ENCODE measurements at regions not wholly inside any gene's neighbourhood (a gene's known extent, or its start where the extent isn't known, plus 50 kb on each side); places are given as distances from the start of the nearest gene placed in this dataset.

DNA sequence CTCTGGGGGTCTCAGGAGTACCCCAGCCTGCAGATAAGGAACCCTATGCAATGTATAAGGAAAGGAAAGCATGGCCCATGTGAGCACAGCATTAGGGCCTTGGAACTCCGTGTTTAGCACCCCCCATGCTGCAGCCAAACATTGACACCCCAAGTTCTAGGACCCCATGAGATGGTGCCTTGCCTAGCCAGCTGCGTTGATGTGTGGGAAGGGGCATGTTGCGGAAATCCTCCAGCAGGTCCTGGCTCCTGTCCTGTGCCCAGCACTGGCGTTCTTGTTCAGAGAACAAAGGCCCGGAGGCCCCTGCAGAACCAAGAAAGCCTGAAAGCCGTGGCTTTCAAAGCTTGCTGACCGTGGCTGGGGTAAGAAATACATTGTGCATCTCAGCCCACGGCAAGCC, 99.4 kb upstream of the DIO3 start:
- TF ChIP-seq, protein P1, sequence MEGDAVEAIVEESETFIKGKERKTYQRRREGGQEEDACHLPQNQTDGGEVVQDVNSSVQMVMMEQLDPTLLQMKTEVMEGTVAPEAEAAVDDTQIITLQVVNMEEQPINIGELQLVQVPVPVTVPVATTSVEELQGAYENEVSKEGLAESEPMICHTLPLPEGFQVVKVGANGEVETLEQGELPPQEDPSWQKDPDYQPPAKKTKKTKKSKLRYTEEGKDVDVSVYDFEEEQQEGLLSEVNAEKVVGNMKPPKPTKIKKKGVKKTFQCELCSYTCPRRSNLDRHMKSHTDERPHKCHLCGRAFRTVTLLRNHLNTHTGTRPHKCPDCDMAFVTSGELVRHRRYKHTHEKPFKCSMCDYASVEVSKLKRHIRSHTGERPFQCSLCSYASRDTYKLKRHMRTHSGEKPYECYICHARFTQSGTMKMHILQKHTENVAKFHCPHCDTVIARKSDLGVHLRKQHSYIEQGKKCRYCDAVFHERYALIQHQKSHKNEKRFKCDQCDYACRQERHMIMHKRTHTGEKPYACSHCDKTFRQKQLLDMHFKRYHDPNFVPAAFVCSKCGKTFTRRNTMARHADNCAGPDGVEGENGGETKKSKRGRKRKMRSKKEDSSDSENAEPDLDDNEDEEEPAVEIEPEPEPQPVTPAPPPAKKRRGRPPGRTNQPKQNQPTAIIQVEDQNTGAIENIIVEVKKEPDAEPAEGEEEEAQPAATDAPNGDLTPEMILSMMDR (IDR thresholded peaks at IDR 0.05): no peak
- TF ChIP-seq POLR2AphosphoS5 (IDR thresholded peaks at IDR 0.05; ENCODE audit: low read depth, low read length) (no peak), SIN3A (IDR thresholded peaks at IDR 0.05; ENCODE audit: borderline replicate concordance, insufficient read depth, low read depth, low read length) (no peak)
- TF ChIP-seq, protein P2, sequence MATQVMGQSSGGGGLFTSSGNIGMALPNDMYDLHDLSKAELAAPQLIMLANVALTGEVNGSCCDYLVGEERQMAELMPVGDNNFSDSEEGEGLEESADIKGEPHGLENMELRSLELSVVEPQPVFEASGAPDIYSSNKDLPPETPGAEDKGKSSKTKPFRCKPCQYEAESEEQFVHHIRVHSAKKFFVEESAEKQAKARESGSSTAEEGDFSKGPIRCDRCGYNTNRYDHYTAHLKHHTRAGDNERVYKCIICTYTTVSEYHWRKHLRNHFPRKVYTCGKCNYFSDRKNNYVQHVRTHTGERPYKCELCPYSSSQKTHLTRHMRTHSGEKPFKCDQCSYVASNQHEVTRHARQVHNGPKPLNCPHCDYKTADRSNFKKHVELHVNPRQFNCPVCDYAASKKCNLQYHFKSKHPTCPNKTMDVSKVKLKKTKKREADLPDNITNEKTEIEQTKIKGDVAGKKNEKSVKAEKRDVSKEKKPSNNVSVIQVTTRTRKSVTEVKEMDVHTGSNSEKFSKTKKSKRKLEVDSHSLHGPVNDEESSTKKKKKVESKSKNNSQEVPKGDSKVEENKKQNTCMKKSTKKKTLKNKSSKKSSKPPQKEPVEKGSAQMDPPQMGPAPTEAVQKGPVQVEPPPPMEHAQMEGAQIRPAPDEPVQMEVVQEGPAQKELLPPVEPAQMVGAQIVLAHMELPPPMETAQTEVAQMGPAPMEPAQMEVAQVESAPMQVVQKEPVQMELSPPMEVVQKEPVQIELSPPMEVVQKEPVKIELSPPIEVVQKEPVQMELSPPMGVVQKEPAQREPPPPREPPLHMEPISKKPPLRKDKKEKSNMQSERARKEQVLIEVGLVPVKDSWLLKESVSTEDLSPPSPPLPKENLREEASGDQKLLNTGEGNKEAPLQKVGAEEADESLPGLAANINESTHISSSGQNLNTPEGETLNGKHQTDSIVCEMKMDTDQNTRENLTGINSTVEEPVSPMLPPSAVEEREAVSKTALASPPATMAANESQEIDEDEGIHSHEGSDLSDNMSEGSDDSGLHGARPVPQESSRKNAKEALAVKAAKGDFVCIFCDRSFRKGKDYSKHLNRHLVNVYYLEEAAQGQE (IDR thresholded peaks at IDR 0.05; ENCODE audit: insufficient read depth in 1 of 2, low read depth in 2 of 2, low read length in 1 of 2): no peak

Data from Panc1 (cell line).